DND-41 (cell line): ENCODE measurements at regions not wholly inside any gene's neighbourhood (a gene's known extent, or its start where the extent isn't known, plus 50 kb on each side); places are given as distances from the start of the nearest gene placed in this dataset.

Experiments
- CTCF ChIP-seq: IDR thresholded peaks from 2 replicates; pipeline ENCODE4 v1.5.1; 2012; ENCODE audit warnings: borderline replicate concordance, low read length, moderate library complexity, mild to moderate bottlenecking; ENCODE audit not compliant: poor library complexity, severe bottlenecking; ENCODE audit errors: extremely low read depth
- EZH2 ChIP-seq: IDR thresholded peaks from 3 replicates; pipeline ENCODE4 v1.6.1; 2012; ENCODE audit warnings: borderline replicate concordance, low read depth, mild to moderate bottlenecking, moderate library complexity, low read length, inconsistent platforms; ENCODE audit not compliant: severe bottlenecking

GRCh38 chr21:16707274-16707673 lies 805.6 kb upstream of the CXADR start:
- TF ChIP-seq CTCF (no peak), EZH2 (no peak)
